HT1080 (cell line): ENCODE measurements at regions not wholly inside any gene's neighbourhood (a gene's known extent, or its start where the extent isn't known, plus 50 kb on each side); places are given as distances from the start of the nearest gene placed in this dataset.
A peak's percentile ranks its signal among the peaks of the same experiment; 100 is the strongest.

Source experiments
- DNase-seq: peaks from one replicate; pipeline ENCODE4 v3.0.0-alpha.2; 2015; ENCODE audit warnings: low read depth

DNA sequence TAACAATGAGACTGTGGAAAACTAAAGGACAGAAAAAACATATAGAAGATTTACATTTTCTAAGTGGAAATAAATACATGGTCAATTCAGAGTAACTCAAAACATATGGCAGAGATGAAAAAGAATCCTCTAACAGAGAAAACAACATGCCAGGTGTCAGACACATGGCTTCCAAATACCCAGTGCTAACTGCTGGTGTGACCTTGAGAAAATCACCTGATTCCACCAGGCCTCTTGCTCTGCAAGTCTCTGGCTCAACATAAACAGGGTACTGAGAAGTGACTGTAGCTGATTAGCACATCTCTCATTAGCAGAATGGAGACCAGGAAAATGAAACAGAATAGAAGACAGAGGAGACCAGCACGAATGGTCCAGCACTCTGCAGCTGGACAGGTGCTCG lies 210.8 kb downstream of the HNMT start:
- DNase-seq: no peak

DNA sequence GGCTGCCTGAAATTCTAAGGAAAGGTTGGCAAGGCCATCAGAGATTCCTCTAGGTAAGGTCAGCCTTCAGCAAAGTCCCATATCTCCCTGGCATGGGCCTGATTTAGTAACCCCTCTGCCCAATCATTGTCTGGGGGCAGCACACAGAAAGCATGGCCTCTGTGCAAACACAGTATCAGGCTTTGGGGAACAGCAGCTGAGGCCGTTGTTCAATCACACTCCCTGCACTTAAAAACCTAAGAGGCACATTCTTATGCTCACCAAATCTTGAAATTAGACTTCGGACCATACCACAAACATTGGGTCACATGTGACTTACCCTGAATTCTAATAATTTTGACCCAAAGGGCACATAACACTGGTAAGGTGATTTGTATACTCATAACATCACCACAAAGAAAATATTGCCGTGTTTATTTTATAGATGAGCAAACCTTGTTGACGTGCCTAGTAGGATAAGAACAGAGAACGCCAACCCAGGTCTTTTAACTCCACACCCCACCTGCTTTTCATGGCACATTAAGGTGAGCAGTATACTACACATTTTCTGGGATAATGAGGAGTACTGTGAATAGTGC lies 212.7 kb downstream of the HNMT start:
- no peak for DNase-seq

DNA sequence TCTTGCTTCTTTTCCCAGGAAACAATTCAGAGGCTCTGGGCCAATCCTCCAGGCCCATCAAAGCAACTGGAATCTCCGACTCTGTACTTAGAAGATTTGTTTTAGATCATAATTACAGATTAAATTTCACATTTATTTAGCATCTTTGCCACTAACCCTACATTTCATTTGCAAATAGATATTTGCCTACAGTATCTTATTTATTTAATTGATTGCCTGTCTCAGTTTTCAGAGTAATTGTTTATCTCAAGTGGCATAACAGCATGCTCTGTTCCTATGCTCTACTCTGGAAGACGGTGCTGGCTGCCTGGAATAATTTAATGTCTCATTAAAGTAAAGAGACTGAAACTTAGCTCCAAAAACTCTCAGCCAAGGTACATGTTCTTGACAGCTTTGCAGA lies 213.4 kb downstream of the HNMT start:
- no peak for DNase-seq

DNA sequence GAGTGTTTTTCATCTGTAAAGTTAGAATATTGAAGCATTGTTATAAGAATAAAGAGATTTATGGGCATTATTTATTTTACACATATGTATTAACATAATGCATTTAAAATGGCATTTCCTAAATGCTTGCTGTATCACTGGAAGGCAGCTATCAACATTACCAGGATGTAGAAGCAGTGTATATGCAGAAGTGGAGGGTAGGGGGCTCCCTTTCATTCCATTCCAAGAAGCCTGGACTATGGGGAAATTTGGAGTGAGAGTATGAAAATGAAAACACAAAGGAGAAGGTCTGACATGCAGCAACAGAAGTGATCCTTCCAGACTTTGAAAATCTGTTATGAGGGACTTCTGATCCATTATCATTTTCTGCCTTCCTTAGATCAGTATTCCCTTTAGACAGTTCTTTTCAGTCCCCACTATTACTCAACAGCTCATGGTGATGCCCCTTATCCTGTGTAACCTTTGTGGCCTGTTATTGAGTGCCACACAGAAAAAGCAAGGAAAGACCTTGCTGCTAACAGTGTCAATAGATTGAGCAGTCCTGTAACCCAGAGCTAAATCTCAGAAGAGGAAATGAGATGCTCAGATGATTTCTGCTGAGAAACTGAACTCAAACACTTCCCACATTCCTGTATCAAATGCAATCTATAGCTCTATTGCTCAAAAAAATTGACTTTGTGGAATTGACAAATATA lies 216.6 kb downstream of the HNMT start:
- DNase-seq: no peak

DNA sequence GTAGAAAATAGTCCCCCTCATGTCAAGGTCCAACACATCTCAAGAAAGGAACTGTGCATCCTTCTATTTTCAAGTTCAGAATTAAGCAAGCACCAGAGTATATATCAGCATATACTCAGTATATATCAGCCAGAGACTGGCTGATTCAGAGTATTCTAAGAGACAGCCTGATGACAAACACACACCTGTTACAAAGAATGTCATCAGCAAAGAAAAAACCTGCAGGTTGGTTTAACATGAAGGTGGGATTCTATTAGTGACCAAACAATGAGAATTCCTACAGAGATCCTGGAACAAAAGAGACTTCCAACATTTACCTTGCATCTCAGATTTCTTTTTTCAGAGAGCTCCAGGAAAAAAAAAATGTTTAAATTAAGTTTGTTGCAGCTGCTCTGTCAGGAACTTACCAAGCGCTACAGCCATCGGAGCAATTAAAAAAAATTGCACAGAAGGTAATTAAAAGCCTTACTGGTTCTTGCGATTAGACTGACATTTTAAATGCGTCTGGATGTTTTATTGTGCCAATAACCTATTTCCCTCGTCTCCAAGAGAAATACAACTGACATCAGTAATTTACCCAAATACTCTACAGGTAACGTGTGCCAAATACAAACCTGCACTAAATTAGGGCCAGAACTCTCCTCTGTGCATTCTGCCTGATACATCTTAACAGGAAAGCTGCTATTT lies 218.1 kb downstream of the HNMT start:
- no peak for DNase-seq

DNA sequence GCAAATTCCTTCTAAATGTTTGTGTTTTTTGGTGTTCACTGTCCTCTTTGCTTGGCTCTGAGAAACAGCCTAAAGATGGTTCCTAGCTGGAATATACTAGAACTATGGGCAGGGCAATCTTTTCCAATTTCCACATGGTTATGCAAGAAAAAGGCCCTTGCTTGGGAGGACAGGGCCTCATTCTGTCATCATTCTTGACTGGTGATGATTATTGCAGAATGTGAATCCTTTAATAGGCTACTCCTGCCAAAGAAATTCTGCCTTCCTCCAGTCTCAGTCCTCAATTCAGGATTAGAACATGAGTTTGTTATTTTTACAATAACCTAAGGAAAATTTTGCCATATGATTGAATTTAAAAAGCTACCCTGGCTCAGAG lies 218.7 kb downstream of the HNMT start:
- no peak for DNase-seq

DNA sequence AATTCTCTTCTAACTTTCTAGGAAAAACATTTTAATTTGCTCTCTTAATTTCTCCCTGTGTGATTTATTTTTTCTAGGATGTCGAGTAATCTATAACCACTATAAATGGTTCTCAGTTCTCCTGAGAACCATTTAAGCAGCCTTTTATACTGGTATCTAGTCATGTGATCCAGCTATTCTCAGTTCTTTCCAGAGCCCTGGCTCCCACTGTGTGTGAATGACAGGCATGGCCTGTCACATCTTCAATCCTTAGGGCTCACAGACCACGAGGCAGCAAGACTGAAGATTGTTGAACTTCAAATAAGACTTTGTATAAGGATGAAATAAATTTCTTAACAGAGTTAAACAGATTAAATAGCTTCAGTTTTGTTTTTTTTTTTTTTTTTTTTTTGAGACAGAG lies 219.4 kb downstream of the HNMT start:
- no peak for DNase-seq

DNA sequence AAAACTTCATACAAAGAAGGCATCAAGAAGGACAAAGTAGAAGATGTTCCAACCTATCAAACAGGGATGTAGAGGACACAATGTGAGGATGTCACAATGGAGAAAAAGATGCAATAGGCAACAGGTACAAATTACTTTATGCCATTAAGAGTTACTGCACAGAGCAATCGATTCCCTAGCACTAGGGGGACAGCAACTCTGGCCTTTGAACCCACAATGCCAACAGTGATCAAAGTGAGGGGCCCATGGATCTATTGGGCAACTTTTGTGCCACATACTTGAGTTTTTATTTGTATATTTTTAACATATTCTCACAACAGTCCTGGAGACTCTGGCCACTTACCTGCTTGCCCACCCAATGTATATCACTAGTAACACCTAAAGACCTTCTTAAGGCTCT lies 220.2 kb downstream of the HNMT start:
- DNase-seq: no peak

DNA sequence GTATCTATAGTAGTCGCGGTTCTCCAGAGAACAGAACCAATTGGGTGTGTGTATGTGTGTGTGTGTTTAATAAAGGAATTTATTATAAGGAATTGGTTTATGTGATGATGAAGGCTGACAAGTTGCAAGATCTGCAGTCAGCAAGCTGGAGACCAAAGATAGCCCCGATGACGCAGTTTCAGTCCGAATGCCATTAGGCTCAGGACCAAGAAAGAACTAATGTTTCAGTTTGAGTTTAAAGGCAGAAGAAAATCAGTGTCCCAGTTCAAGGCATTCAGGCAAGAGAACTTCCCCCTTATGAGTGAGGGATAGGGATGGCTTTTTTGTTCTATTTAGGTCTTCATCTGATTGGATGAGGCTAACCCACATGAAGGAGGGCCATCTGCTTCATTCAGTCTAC lies 221.6 kb downstream of the HNMT start:
- DNase-seq: no peak

DNA sequence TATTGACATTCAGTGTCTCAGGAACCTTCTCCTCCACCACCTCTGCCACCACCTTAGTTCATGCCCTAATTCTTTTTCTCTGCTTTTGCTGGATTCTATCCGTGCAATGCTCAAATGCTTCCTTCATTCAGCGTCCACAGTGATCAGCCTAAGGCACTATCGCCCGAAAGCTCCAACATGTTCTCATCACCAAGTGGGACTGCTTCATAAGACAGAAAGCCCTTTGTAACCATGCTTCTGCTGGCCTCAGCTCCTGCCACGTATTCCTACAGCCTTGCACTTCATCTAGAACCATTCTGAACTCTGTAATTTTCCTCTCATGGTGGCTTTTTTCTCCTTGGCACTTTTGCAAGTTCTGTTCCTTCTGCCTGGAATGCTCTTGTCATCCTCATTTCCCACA lies 222.9 kb downstream of the HNMT start:
- no peak for DNase-seq

DNA sequence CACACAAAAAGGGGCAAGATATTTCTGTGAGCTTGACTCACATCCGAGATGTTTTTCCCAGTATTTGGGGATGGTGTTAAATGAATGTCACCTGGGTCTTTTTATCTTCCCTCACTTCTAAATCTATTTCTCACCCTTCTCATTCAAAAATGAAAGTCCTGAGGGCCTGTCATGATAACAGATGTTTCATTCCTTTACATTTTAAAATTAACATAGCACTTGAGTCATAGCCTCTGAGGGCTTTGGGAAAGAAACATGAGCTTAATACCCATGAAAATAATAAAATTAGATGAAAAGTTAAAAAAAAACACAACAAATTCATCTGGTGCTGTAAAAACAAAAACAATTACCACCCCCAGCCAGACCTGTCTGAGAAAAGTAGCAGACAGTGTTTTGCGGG lies 226.7 kb downstream of the HNMT start:
- no peak for DNase-seq

DNA sequence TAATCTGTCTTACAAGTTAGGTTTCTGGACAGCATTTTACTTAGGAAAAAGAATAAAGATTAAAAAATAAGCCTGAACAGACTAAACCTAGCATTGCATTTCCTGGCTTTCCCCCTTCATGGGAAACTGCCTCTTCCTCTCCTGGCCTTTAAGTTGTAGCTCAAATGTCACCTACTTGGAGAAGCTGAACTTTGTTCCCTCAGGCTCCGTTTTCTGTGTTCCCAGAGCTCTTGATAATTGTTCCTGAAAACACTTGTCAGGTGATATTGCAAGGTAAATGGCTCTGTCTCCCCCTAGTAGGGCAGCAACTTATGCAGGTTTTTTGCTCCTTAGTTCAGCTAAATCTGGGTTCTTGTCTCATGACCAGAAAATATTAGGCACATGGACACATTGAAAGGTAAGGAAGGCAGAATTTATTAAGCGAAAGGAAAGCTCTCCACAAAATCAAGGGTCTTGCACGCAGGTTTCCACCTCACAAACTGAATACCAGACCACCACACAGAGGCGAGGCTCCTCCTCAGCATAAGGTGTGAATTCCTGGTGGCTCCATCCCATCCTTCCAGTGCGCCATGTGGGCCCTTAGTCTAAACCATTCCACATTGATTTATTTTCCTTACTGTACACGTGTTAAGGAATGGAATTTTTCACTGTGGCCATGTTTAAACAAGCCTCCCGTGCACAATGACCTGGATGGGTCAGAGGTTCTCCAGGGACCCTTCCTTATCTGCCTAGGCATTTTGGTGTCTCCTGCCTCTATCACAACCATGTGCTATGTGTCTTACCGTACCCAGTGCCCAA lies 229.3 kb downstream of the HNMT start:
- no peak for DNase-seq

DNA sequence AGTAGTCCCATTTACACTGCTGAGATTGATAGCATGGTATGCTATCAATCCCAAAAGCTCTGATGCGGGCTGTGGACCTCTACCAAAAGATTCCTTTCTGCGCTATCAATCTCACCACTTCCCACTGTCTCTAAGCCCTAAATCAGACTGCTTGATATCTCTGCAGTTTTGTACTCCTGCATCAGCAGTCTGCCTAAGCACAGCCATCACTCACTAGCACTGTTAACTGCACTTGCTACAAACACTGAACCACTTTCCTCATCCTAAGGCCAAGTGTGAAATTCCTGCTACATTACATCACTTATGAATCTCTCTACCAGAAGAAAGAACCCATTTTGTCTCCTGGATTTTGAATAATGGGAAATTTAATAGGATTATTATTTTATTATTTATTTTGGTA lies 237.0 kb downstream of the HNMT start:
- no peak for DNase-seq

DNA sequence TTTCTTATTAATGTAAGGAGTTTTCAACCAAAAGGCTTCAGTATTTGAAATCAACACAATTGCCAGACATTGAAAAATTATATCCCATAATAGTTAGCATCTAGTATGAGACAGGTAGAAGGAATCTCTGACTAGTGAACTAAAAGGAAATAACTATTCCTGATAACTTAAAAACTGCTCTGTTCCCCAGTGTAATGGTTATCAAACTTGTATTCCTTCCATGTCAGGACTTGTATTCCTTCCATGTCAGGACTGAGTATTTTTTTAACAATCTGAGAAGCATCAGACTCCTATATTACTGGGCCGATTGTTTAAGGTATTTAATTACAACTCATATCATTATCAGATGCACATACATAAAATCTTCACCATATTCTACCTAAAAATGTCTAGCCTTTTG lies 238.5 kb downstream of the HNMT start:
- no peak for DNase-seq

DNA sequence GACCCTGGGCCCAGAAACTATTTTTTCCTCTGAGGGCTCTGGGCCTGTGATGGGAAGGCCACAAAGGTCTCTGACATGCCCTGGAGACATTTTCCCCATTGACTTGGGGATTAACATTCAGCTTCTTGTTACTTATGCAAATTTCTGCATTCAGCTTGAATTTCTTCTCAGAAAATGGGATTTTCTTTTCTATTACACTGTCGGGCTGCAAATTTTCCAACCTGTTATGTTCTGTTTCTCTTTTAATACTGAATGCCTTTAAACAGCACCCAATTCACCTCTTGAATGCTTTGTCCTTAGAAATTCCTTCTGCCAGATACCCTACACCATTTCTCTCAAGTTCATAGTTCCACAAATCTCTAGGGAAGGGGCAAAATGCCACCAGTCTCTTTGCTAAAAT lies 241.0 kb downstream of the HNMT start:
- no peak for DNase-seq

DNA sequence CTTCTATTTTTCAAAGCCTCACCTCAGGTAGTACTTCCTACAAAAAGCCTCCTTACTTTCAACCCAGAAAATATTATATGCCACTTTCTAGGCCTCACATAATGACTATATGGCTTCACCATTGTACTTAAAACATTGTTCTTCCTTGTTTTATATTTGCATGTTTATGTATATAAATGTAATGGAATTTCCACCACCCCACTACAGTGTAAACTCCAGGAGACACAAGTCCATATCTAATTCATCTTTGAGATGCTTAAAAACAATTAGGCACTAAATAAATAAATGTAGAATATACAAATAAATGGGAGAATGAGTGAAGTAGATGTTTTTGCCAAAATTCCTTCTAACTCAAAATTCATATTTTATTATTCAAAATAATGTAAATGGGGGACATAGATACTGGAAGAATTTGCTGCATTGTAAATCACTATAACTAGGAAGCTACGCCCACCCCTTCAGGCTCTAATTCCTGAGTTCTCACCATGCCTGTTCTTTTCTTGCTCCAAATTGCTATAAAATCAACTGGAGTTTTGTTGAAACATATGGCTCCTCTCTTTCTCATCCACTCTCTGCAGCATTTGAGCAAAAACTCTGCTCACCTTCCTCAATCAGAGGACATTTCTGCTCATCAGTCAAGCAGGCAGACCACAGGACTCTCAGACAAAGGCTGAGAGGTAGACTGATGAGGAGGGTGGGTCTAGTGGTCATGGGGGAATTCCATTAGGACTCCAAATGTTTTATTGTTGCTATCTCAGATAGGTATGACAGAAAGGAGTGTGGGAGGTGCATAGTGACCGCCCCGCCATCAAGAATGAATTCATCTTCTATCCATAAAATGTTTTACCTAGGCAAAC lies 243.0 kb downstream of the HNMT start:
- no peak for DNase-seq

DNA sequence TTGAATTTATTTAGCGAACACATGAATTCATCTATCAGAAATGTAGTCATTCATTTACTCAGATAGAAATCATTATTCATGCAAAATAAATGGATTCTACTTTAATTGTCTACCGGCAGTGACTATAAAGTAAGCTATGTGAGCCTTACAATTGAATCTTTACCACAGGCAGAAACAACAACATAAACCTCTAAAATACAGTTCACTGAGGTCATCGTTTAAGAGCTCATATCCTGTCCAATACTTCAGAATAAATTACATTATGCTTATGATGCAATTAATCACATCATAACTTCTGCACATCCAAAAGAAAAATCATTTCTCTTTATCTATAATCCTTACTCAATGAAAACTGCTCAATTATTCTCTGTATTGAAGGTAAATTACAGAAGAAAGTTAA lies 244.7 kb downstream of the HNMT start:
- DNase-seq: peak; percentile 58

DNA sequence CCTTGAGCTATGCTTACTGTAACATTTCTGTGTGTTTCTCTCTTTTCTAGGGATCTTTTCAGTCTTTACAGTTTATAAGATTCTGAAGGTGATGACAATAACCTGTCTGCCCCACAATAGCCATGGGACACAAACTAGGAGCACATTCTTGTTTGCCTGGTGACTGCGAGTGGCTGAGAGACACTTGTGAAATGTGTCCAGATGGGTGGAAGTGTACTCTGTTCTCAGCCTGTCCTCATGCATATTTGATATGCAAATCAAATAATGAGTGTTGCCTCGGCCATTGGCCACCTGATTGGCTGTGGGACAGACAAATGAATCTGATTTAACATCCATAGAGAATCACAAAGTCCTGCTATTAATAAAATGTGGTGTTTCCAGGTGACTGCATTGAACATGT lies 246.2 kb downstream of the HNMT start:
- DNase-seq: no peak

DNA sequence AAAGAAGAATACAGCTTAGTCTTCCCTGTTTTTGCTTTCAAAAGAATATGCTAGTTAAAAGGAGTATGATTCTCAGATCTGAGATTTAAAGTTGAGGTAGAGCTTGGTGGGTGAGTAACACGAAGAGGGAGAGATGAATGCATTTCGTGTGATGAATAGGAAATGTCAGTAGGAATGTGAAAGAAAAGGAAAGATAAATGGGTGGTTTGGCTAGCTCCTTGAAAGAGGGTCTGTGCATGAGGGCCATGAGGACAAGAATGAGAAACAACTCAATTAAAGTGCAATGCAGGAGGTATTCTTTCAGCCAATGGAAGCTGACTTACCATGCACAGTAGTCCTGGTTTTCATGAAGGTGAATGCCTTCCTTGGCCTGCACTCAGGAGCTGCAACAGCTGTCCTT lies 248.2 kb downstream of the HNMT start:
- DNase-seq: no peak

DNA sequence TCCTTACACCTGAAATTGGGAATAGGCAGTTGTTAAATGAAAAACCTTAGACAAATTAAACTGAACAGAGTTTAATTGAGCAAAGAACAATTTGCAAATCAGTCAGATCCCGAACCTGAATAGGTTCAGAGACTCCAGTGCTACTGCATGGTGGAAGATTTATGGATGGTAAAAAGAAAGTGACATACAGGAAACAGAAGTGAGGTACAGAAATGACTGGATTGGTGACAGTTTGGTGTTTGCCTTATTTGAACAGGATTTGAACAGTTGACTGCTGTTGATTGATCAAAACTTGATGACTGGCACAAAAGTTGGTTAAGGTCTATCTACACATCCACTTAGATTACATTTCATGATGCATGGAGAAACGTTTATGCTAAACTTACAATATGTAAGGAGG lies 248.8 kb downstream of the HNMT start:
- no peak for DNase-seq

DNA sequence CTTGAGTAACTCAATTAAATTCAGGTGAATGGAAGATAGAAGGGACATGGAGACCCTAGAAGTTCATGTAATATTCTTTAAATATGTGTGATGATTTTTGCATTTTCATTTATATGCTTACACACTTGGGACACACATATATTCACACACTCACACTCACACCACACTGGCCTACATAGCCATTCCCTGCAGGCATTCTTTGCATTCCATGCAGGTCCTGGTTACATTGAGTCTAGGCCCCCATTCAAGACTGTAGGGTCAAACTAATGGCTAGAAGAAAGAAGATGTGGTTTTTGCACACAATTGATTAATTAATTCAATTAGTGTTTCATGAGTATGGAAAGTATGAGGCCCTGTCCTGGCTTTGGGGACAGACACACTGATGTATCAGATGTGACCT lies 249.4 kb downstream of the HNMT start:
- DNase-seq: no peak
